ENCODE measurements at regions not wholly inside any gene's neighbourhood (a gene's known extent, or its start where the extent isn't known, plus 50 kb on each side); places are given as distances from the start of the nearest gene placed in this dataset.

DNA sequence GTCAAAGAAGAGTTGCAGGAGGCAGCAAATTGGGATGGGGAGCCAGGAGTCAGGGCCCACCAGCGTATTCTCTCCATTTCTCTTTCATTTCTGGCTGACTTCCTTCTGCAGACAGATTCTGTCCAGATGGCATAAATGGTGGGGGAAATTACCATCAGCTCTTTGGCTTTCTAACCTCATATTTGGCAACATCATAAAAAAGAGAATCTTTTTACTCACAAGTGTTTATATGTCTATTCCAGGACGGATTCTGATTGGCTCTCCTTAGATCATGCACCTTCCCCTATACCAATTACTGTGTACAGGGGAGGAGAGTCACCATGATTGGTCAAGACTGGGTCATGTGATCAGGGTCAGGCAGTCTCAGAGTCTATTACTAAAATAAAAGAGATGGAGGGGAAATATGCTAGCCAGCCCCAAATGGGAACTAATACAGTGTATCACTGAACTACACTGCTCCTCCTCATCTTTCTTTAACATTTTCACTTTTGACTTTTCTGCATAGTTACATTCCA, 537.1 kb upstream of the EEF2KMT start:
- H3K79me2 ChIP-seq (ENCODE audit: control insufficient read depth, insufficient read depth, low read length) = no peaks in the 10 kb centered on the region
- FAIRE-seq = no peak
- H3K4me3 ChIP-seq (replicated peaks in 1 of 3; ENCODE audit: insufficient read depth in 1 of 3, low read depth in 1 of 3, low read length in 3 of 3) = no peak overlapping the region
- H3K4me2 ChIP-seq (ENCODE audit: insufficient read depth, low read length) = no peak overlapping the region
- no peak for DNase-seq (ENCODE audit: low read depth, low spot score)
- H3K27ac ChIP-seq (ENCODE audit: insufficient read depth, low read depth, low read length) = no peak overlapping the region
- no peak overlapping the region for H3K9ac ChIP-seq (replicated peaks; ENCODE audit: extremely low read depth, insufficient read depth, low read length)
- H3K4me1 ChIP-seq (ENCODE audit: control insufficient read depth, extremely low read depth, insufficient read depth, low read length) = no peaks in the 10 kb centered on the region
- H3K9me1 ChIP-seq (replicated peaks; ENCODE audit: control insufficient read depth, extremely low read depth, insufficient read depth, low read length) = no peaks in the 10 kb centered on the region
- no peaks in the 10 kb centered on the region for H3K36me3 ChIP-seq (ENCODE audit: control insufficient read depth in 2 of 2, extremely low read depth in 1 of 2, insufficient read depth in 2 of 2, low read length in 2 of 2)
- TF ChIP-seq MAX (IDR thresholded peaks at IDR 0.05; ENCODE audit: insufficient read depth, insufficient read length) (no peak), GATA2 (IDR thresholded peaks at IDR 0.05; ENCODE audit: insufficient read depth, insufficient read length, low read depth, low read length) (no peak)
- no peaks in the 10 kb centered on the region for H3K9me3 ChIP-seq (replicated peaks; ENCODE audit: control insufficient read depth, insufficient read depth, low read length)
- no peaks in the 10 kb centered on the region for H3K27me3 ChIP-seq (ENCODE audit: control insufficient read depth in 2 of 2, insufficient read depth in 2 of 2, low read length in 2 of 2)
- dilution Hi-C loops (cut with MboI; ENCODE audit: extremely low pct_ligation_motif_present, low sequenced_read_pairs) = no loop called here
- intact Hi-C loops (cut with micrococcal nuclease) = no loop called here
- no TSS peak for BruUV-seq (replicated peaks)
- H4K20me1 ChIP-seq (replicated peaks; ENCODE audit: control insufficient read depth, extremely low read depth, insufficient read depth, low read length) = no peaks in the 10 kb centered on the region
- no peak overlapping the region for H2AFZ ChIP-seq (ENCODE audit: low read depth, low read length)
- CTCF ChIA-PET = no interaction called here
- POLR2A ChIA-PET = no interaction called here

- H3K9me3 ChIP-seq (replicated peaks; ENCODE audit: control insufficient read depth, insufficient read depth, low read length) = no peaks in the 10 kb centered on the region
- DNase-seq (ENCODE audit: low read depth, low spot score) = no peak
- intact Hi-C loops (cut with micrococcal nuclease) = no loop called here
- no peak overlapping the region for H3K4me2 ChIP-seq (ENCODE audit: insufficient read depth, low read length)
- H3K27ac ChIP-seq (ENCODE audit: insufficient read depth, low read depth, low read length) = no peak overlapping the region
- H3K9ac ChIP-seq (replicated peaks; ENCODE audit: extremely low read depth, insufficient read depth, low read length) = no peak overlapping the region
- ChIA-PET CTCF (no interaction called here), POLR2A (no interaction called here)
- H4K20me1 ChIP-seq (replicated peaks; ENCODE audit: control insufficient read depth, extremely low read depth, insufficient read depth, low read length) = no peaks in the 10 kb centered on the region
- no peaks in the 10 kb centered on the region for H3K79me2 ChIP-seq (ENCODE audit: control insufficient read depth, insufficient read depth, low read length)
- no peak for FAIRE-seq
- H3K9me1 ChIP-seq (replicated peaks; ENCODE audit: control insufficient read depth, extremely low read depth, insufficient read depth, low read length) = no peaks in the 10 kb centered on the region
- H3K27me3 ChIP-seq (ENCODE audit: control insufficient read depth in 2 of 2, insufficient read depth in 2 of 2, low read length in 2 of 2) = no peaks in the 10 kb centered on the region
- no peaks in the 10 kb centered on the region for H3K36me3 ChIP-seq (ENCODE audit: control insufficient read depth in 2 of 2, extremely low read depth in 1 of 2, insufficient read depth in 2 of 2, low read length in 2 of 2)
- dilution Hi-C loops (cut with MboI; ENCODE audit: extremely low pct_ligation_motif_present, low sequenced_read_pairs) = no loop called here
- TF ChIP-seq, protein P1, sequence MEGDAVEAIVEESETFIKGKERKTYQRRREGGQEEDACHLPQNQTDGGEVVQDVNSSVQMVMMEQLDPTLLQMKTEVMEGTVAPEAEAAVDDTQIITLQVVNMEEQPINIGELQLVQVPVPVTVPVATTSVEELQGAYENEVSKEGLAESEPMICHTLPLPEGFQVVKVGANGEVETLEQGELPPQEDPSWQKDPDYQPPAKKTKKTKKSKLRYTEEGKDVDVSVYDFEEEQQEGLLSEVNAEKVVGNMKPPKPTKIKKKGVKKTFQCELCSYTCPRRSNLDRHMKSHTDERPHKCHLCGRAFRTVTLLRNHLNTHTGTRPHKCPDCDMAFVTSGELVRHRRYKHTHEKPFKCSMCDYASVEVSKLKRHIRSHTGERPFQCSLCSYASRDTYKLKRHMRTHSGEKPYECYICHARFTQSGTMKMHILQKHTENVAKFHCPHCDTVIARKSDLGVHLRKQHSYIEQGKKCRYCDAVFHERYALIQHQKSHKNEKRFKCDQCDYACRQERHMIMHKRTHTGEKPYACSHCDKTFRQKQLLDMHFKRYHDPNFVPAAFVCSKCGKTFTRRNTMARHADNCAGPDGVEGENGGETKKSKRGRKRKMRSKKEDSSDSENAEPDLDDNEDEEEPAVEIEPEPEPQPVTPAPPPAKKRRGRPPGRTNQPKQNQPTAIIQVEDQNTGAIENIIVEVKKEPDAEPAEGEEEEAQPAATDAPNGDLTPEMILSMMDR (IDR thresholded peaks at IDR 0.05; ENCODE audit: extremely low read depth in 1 of 2, insufficient read depth in 1 of 2, low read depth in 1 of 2, low read length in 2 of 2) = peak in 1 of 2 donors; percentile 13
- TF ChIP-seq FOS (IDR thresholded peaks at IDR 0.05; ENCODE audit: borderline replicate concordance, insufficient read depth, low read length) (no peak), MAX (IDR thresholded peaks at IDR 0.05; ENCODE audit: insufficient read depth, insufficient read length) (no peak)
- BruUV-seq (replicated peaks) = no TSS peak
- H3K4me3 ChIP-seq (replicated peaks in 1 of 3; ENCODE audit: insufficient read depth in 1 of 3, low read depth in 1 of 3, low read length in 3 of 3) = no peak overlapping the region
- H2AFZ ChIP-seq (ENCODE audit: low read depth, low read length) = no peak overlapping the region
- no peaks in the 10 kb centered on the region for H3K4me1 ChIP-seq (ENCODE audit: control insufficient read depth, extremely low read depth, insufficient read depth, low read length)
These were observed 536.3 kb upstream of the EEF2KMT start for GRCh38 chr16:5633845-5634440.
